Brain microvascular endothelial cell (primary cell): ENCODE measurements at regions not wholly inside any gene's neighbourhood (a gene's known extent, or its start where the extent isn't known, plus 50 kb on each side); places are given as distances from the start of the nearest gene placed in this dataset.

Source experiments
- DNase-seq: peaks from one replicate; pipeline ENCODE4 v3.0.0-alpha.2; 2020
- H3K27ac ChIP-seq: fragments of 250-450 bp; sonication (Bioruptor Pico); 2 replicates; pipeline ENCODE4 v1.5.1; 2020; ENCODE audit warnings: mild to moderate bottlenecking, moderate library complexity
- H3K27me3 ChIP-seq: fragments of 250-450 bp; sonication (Bioruptor Pico); replicated peaks from 2 replicates; pipeline ENCODE4 v1.5.1; 2020; ENCODE audit warnings: mild to moderate bottlenecking
- H3K36me3 ChIP-seq: fragments of 250-450 bp; sonication (Bioruptor Pico); replicated peaks from 2 replicates; pipeline ENCODE4 v1.5.1; 2020; ENCODE audit warnings: mild to moderate bottlenecking
- H3K4me3 ChIP-seq: 2 replicates; pipeline ENCODE4 v1.5.1; 2011; ENCODE audit warnings: low read depth, mild to moderate bottlenecking, control low read depth, low read length, moderate library complexity
- CTCF ChIP-seq: IDR thresholded peaks from 2 replicates; pipeline ENCODE4 v1.5.1; 2011; ENCODE audit warnings: low read depth, mild to moderate bottlenecking, moderate library complexity, low read length, control low read depth, inconsistent platforms; ENCODE audit errors: missing control alignments
- in situ Hi-C: cut with HindIII; loops from 2 replicates; pipeline ENCODE4 v1.10.0; 2017; ENCODE audit warnings: low sequenced_read_pairs, low pct_ligation_motif_present

- TF ChIP-seq CTCF: no peak
- no peaks in the 10 kb centered on the region for H3K36me3 ChIP-seq
- H3K4me3 ChIP-seq: no peak overlapping the region
- no peak for DNase-seq
- H3K27ac ChIP-seq: peak overlapping the region; percentile 99
- in situ Hi-C loops: no loop called here
- H3K27me3 ChIP-seq: no peaks in the 10 kb centered on the region
These were observed 771.6 kb upstream of the NR2F2 start for GRCh38 chr15:95558916-95559315.

- in situ Hi-C loops: no loop called here
- Histone ChIP-seq H3K27ac (peak overlapping the region; percentile 99), H3K36me3 (no peaks in the 10 kb centered on the region), H3K27me3 (no peaks in the 10 kb centered on the region), H3K4me3 (no peak overlapping the region)
- peak; percentile 98 for DNase-seq
- TF ChIP-seq CTCF: no peak
These were observed 770.6 kb upstream of the NR2F2 start for GRCh38 chr15:95559875-95560394.

GRCh38 chr15:95561463-95561862, 769.0 kb upstream of the NR2F2 start:
- Histone ChIP-seq H3K4me3 (no peak overlapping the region), H3K27me3 (no peaks in the 10 kb centered on the region), H3K36me3 (no peaks in the 10 kb centered on the region), H3K27ac (no peak overlapping the region)
- no peak for DNase-seq
- no peak for TF ChIP-seq CTCF
- in situ Hi-C loops: no loop called here

GRCh38 chr15:95563634-95564033, 766.9 kb upstream of the NR2F2 start:
- DNase-seq: no peak
- no peaks in the 10 kb centered on the region for H3K27me3 ChIP-seq
- in situ Hi-C loops: no loop called here
- no peak overlapping the region for H3K27ac ChIP-seq
- H3K4me3 ChIP-seq: no peak overlapping the region
- H3K36me3 ChIP-seq: no peaks in the 10 kb centered on the region
- no peak for TF ChIP-seq CTCF

- in situ Hi-C loops: no loop called here
- H3K36me3 ChIP-seq: no peaks in the 10 kb centered on the region
- H3K4me3 ChIP-seq: no peak overlapping the region
These were observed 765.4 kb upstream of the NR2F2 start for GRCh38 chr15:95565016-95565600.

More at GRCh38 chr15:95565016-95565600, 765.4 kb upstream of the NR2F2 start:
- no peak overlapping the region for H3K27ac ChIP-seq
- no peak for DNase-seq
- H3K27me3 ChIP-seq: no peaks in the 10 kb centered on the region
- TF ChIP-seq CTCF: no peak
